Stomach (tissue), 8 donors: ENCODE measurements at regions not wholly inside any gene's neighbourhood (a gene's known extent, or its start where the extent isn't known, plus 50 kb on each side); places are given as distances from the start of the nearest gene placed in this dataset.

Experiments used
- DNase-seq, 2 donors: peaks; one replicate each; pipeline versions ENCODE4 v3.0.0 to v3.0.0-alpha.2; 2013 to 2019
- H3K27ac ChIP-seq, 5 donors: fragments of 200-600 bp in 4 of 5; sonication (generic) in 4 of 5; one replicate each; pipeline ENCODE4 v1.5.1; 2013 to 2019; ENCODE audit warnings: mild to moderate bottlenecking in 1 of 5, moderate library complexity in 1 of 5
- H3K27me3 ChIP-seq, 3 donors: fragments of 200-600 bp; sonication (generic); one replicate each; pipeline ENCODE4 v1.5.1; 2017 to 2019; ENCODE audit warnings: mixed run types in 1 of 3
- H3K36me3 ChIP-seq, 4 donors: fragments of 200-600 bp; sonication (generic); 1 replicate in 3 of 4; 2 replicates in 1 of 4; pipeline ENCODE4 v1.5.1; 2016 to 2019
- H3K4me1 ChIP-seq, 4 donors: fragments of 200-600 bp; sonication (generic); one replicate each; pipeline ENCODE4 v1.5.1; 2016 to 2019
- H3K4me3 ChIP-seq, 4 donors: fragments of 200-600 bp; sonication (generic) in 3 of 4; one replicate each; pipeline ENCODE4 v1.5.1; 2016 to 2019; ENCODE audit warnings: mild to moderate bottlenecking in 1 of 4
- H3K9me3 ChIP-seq, 4 donors: fragments of 200-600 bp; sonication (generic); one replicate each; pipeline ENCODE4 v1.5.1; 2016 to 2019
- CTCF ChIP-seq, 7 experiments: fragments of 450-650 bp in 4 of 7; fragments of 200-600 bp in 3 of 7; sonication (generic) in 3 of 7; IDR thresholded peaks; one replicate each; pipeline ENCODE4 v1.5.1; 2016 to 2019; ENCODE audit warnings: antibody characterized with exemption in 7 of 7, control low read depth in 2 of 7, mild to moderate bottlenecking in 1 of 7
- EP300 ChIP-seq: sonication (generic); formaldehyde crosslinking; IDR thresholded peaks from one replicate; pipeline ENCODE4 v1.6.1; 2017; ENCODE audit warnings: antibody characterized with exemption
- POLR2A ChIP-seq, 4 donors: fragments of 450-650 bp; IDR thresholded peaks; one replicate each; pipeline ENCODE4 v1.6.1; 2016; ENCODE audit warnings: antibody characterized with exemption in 4 of 4, control low read depth in 2 of 4, mild to moderate bottlenecking in 1 of 4, moderate library complexity in 1 of 4
- POLR2AphosphoS5 ChIP-seq, 3 donors: sonication (generic); formaldehyde crosslinking; IDR thresholded peaks; one replicate each; pipeline ENCODE4 v1.6.1; 2016; ENCODE audit warnings: antibody characterized with exemption in 3 of 3
- WGBS, 5 donors: extraction: QIAGEN DNeasy Blood & Tissue Kit in 3 of 5; methylation state at CpG; one replicate each; pipeline versions ENCODE4 v1.1.5 to v1.1.7; 2013 to 2018; 5-methylcytosine and 5-hydroxymethylcytosine counted together
- intact Hi-C: fragments of 100-400 bp; cut with DNase I; formaldehyde crosslinking; loops from one replicate; pipeline ENCODE4 v1.15.1; 2023; ENCODE audit warnings: low total_unique reads
- donor health status: healthy with polysubstance abuse.
- donor health status: Bipolar disorder and iron deficiency.
- donor health status: healthy.

GRCh38 chr7:131221061-131221460 is 106.6 kb upstream of the MKLN1 start:
- Histone ChIP-seq H3K4me3 (no peak overlapping the region), H3K27me3 (no peaks in the 10 kb centered on the region), H3K4me1 (peaks cover 6 to 29% (median 15%) of the 10 kb centered on the region in 4 donors), H3K27ac (no peak overlapping the region), H3K36me3 (no peaks in the 10 kb centered on the region), H3K9me3 (no peaks in the 10 kb centered on the region)
- no peak for DNase-seq
- 86 to 94% (median 93%) methylated on average over 3 of the region's 3 CpGs for WGBS, 5 donors
- TF ChIP-seq POLR2AphosphoS5 (IDR thresholded peaks at IDR 0.05) = no peak
- TF ChIP-seq CTCF (IDR thresholded peaks at IDR 0.05) = no peak
- TF ChIP-seq EP300 = no peak
- no peak for TF ChIP-seq POLR2A (IDR thresholded peaks at IDR 0.05)
- intact Hi-C loops = no loop called here

GRCh38 chr7:131222171-131222570 is 105.5 kb upstream of the MKLN1 start:
- DNase-seq = no peak
- WGBS, 5 donors = 75 to 85% (median 75%) methylated on average over 2 of the region's 2 CpGs
- Histone ChIP-seq H3K27me3 (no peaks in the 10 kb centered on the region), H3K4me3 (no peak overlapping the region), H3K9me3 (no peaks in the 10 kb centered on the region), H3K4me1 (peaks cover 6 to 37% (median 20%) of the 10 kb centered on the region in 4 donors), H3K36me3 (no peaks in the 10 kb centered on the region), H3K27ac (no peak overlapping the region)
- intact Hi-C loops = no loop called here
- TF ChIP-seq EP300 = no peak
- TF ChIP-seq POLR2AphosphoS5 (IDR thresholded peaks at IDR 0.05) = no peak
- no peak for TF ChIP-seq POLR2A (IDR thresholded peaks at IDR 0.05)
- no peak for TF ChIP-seq CTCF (IDR thresholded peaks at IDR 0.05)

DNA sequence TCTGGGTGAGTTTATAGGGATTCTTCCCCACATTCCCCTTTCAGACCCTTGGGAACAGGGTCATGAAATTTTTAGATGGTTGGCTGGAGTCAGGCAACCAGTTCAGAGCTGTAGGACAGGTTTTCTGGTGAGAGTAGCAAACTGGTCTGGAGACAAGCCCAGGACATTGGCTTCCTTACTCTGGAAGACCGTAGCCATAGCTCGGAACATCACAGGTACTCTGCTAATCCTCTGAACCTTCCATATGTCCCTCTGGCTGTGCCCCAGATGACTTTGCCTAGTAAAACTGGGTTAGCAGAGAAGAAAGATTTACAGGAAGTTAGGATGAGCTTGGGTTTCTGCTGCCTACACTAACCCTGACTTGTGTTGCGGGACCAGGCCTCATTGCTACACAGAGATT is 104.5 kb upstream of the MKLN1 start:
- no peaks in the 10 kb centered on the region for H3K27me3 ChIP-seq
- no peak overlapping the region for H3K27ac ChIP-seq
- peaks cover 6 to 37% (median 20%) of the 10 kb centered on the region in 4 donors for H3K4me1 ChIP-seq
- no peak overlapping the region for H3K4me3 ChIP-seq
- no peaks in the 10 kb centered on the region for H3K9me3 ChIP-seq
- no peak for DNase-seq
- no peaks in the 10 kb centered on the region for H3K36me3 ChIP-seq
- WGBS, 5 donors = 95 to 100% (median 97%) methylated on average over 3 of the region's 3 CpGs
- TF ChIP-seq CTCF (IDR thresholded peaks at IDR 0.05) = no peak
- intact Hi-C loops = no loop called here

- no peaks in the 10 kb centered on the region for H3K36me3 ChIP-seq
- TF ChIP-seq CTCF (IDR thresholded peaks at IDR 0.05) (no peak), POLR2A (IDR thresholded peaks at IDR 0.05) (no peak), EP300 (no peak), POLR2AphosphoS5 (IDR thresholded peaks at IDR 0.05) (no peak)
- intact Hi-C loops = no loop called here
- 93 to 97% (median 96%) methylated on average over 6 of the region's 6 CpGs for WGBS, 5 donors
- no peaks in the 10 kb centered on the region for H3K27me3 ChIP-seq
- H3K4me3 ChIP-seq = no peak overlapping the region
- DNase-seq = no peak
- peak overlapping the region in 4 of 5 donors; percentile 59 to 76 (median 72) for H3K27ac ChIP-seq
- peaks cover 6 to 23% (median 14%) of the 10 kb centered on the region in 4 donors for H3K4me1 ChIP-seq
- no peaks in the 10 kb centered on the region for H3K9me3 ChIP-seq
Measured at GRCh38 chr7:131224996-131225395, 102.7 kb upstream of the MKLN1 start.
